ENCODE measurements at regions not wholly inside any gene's neighbourhood (a gene's known extent, or its start where the extent isn't known, plus 50 kb on each side); places are given as distances from the start of the nearest gene placed in this dataset.

DNA sequence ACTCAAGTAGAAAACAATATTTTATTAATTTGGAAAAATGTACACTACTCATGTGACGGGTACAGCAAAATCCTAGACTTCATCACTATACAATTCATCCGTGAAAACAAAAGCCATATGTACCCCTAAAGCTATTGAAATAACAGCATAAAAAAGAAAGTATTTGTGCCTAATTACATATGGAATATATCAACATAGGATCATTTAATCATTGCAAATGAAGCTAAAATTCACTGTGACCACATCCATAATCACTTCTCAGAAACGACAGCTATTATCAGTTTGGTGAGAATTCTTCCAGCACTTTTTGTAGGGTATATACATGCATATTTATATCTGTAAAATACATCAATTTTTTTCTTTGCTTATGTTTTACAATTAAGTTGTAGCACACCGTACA, 128.0 kb downstream of the ARL4A start:
- H3K4me1 ChIP-seq (ENCODE audit: control insufficient read depth in 1 of 2, insufficient read depth in 2 of 2, low read length in 2 of 2): peaks cover 0 to 12% of the 10 kb centered on the region in 2 experiments; a peak in 2 of 4 replicates
- no peak for DNase-seq (ENCODE audit: low read depth, low spot score)
- H2AFZ ChIP-seq (ENCODE audit: low read depth, low read length, poor library complexity, severe bottlenecking): peak overlapping the region; percentile 54
- H3K79me2 ChIP-seq (ENCODE audit: insufficient read depth, low read length): no peaks in the 10 kb centered on the region
- no TSS peak for BruUV-seq (replicated peaks)
- intact Hi-C loops (cut with micrococcal nuclease): no loop called here
- no peaks in the 10 kb centered on the region for H3K9me2 ChIP-seq (ENCODE audit: insufficient read depth)
- H3K4me3 ChIP-seq (replicated peaks in 1 of 2; ENCODE audit: low read depth in 1 of 2, low read length in 2 of 2): no peak overlapping the region
- ChIA-PET CTCF (no interaction called here), POLR2A (no interaction called here), RAD21 (ENCODE audit: low non-redundant PET in 1 of 2, low total read pairs in 2 of 2, uncharacterized antibody in 2 of 2, unreplicated experiment in 2 of 2) (no interaction called here)
- H3K36me3 ChIP-seq (ENCODE audit: control insufficient read depth in 1 of 2, insufficient read depth in 2 of 2, low read length in 2 of 2): no peaks in the 10 kb centered on the region
- no peaks in the 10 kb centered on the region for H3K27me3 ChIP-seq (ENCODE audit: insufficient read depth, low read length)
- H3K9me3 ChIP-seq (ENCODE audit: control insufficient read depth in 1 of 2, insufficient read depth in 1 of 2, low read depth in 1 of 2, low read length in 2 of 2): no peaks in the 10 kb centered on the region
- ATAC-seq: no peak
- TF ChIP-seq SIN3A (IDR thresholded peaks at IDR 0.05; ENCODE audit: low read depth): no peak
- TF ChIP-seq CBX3 (IDR thresholded peaks at IDR 0.05; ENCODE audit: low read depth): no peak
- TF ChIP-seq, protein P1, sequence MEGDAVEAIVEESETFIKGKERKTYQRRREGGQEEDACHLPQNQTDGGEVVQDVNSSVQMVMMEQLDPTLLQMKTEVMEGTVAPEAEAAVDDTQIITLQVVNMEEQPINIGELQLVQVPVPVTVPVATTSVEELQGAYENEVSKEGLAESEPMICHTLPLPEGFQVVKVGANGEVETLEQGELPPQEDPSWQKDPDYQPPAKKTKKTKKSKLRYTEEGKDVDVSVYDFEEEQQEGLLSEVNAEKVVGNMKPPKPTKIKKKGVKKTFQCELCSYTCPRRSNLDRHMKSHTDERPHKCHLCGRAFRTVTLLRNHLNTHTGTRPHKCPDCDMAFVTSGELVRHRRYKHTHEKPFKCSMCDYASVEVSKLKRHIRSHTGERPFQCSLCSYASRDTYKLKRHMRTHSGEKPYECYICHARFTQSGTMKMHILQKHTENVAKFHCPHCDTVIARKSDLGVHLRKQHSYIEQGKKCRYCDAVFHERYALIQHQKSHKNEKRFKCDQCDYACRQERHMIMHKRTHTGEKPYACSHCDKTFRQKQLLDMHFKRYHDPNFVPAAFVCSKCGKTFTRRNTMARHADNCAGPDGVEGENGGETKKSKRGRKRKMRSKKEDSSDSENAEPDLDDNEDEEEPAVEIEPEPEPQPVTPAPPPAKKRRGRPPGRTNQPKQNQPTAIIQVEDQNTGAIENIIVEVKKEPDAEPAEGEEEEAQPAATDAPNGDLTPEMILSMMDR (IDR thresholded peaks at IDR 0.05 in 2 of 3, conservative IDR thresholded peaks at IDR 0.05 in 1 of 3; ENCODE audit: borderline replicate concordance in 1 of 3, insufficient read depth in 1 of 3, low read depth in 2 of 3, low read length in 2 of 3): no peak
- no peak for TF ChIP-seq SP1 (IDR thresholded peaks at IDR 0.05; ENCODE audit: low read depth)
- no peak for TF ChIP-seq YY1 (IDR thresholded peaks at IDR 0.05; ENCODE audit: extremely low read depth, insufficient replicate concordance, low read depth, low read length)
- no peak for TF ChIP-seq CEBPB (IDR thresholded peaks at IDR 0.05; ENCODE audit: low read depth)
- no peak for TF ChIP-seq ZFX (IDR thresholded peaks at IDR 0.05)
- no peak for TF ChIP-seq FOSL1 (IDR thresholded peaks at IDR 0.05; ENCODE audit: low read depth)
- TF ChIP-seq RAD21 (IDR thresholded peaks at IDR 0.05; ENCODE audit: low read depth): no peak
- no peak overlapping the region for H3K9ac ChIP-seq (ENCODE audit: low read length)
- H4K20me1 ChIP-seq (ENCODE audit: insufficient read depth): no peaks in the 10 kb centered on the region
- H3K27ac ChIP-seq (ENCODE audit: low read depth, low read length): no peak overlapping the region
- no peak overlapping the region for H3K4me2 ChIP-seq (ENCODE audit: low read length)

DNA sequence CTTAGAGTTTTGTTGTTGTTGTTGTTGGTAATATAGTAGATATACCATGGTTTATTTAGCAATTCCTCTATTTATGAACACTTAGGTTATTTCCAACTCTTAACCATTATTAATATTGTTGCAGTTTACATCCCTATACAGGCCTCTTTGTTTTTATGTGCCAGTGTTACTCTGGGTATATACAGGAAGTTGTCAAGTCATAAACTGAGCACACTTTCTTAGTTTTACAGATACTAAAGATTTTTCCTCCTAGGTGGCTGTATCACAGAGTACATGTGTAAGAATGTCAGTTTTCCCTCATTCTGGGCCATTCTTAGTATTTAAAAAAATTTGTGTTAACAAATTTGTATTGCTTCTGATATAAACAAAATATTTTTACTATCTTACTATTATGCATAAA, 128.4 kb downstream of the ARL4A start:
- ATAC-seq (no peak), DNase-seq (ENCODE audit: low read depth, low spot score) (no peak)
- POLR2A ChIA-PET: no interaction called here
- Histone ChIP-seq H3K9ac (ENCODE audit: low read length) (no peak overlapping the region), H3K4me1 (ENCODE audit: control insufficient read depth in 1 of 2, insufficient read depth in 2 of 2, low read length in 2 of 2) (peaks cover 0 to 12% of the 10 kb centered on the region in 2 experiments; a peak in 2 of 4 replicates), H3K9me2 (ENCODE audit: insufficient read depth) (no peaks in the 10 kb centered on the region), H3K27ac (ENCODE audit: low read depth, low read length) (no peak overlapping the region), H3K4me2 (ENCODE audit: low read length) (no peak overlapping the region), H3K9me3 (ENCODE audit: control insufficient read depth in 1 of 2, insufficient read depth in 1 of 2, low read depth in 1 of 2, low read length in 2 of 2) (no peaks in the 10 kb centered on the region), H3K79me2 (ENCODE audit: insufficient read depth, low read length) (no peaks in the 10 kb centered on the region), H3K36me3 (ENCODE audit: control insufficient read depth in 1 of 2, insufficient read depth in 2 of 2, low read length in 2 of 2) (no peaks in the 10 kb centered on the region), H2AFZ (ENCODE audit: low read depth, low read length, poor library complexity, severe bottlenecking) (no peak overlapping the region), H4K20me1 (ENCODE audit: insufficient read depth) (no peaks in the 10 kb centered on the region), H3K27me3 (ENCODE audit: insufficient read depth, low read length) (no peaks in the 10 kb centered on the region), H3K4me3 (replicated peaks in 1 of 2; ENCODE audit: low read depth in 1 of 2, low read length in 2 of 2) (no peak overlapping the region)
- intact Hi-C loops (cut with micrococcal nuclease): no loop called here
- BruUV-seq (replicated peaks): no TSS peak
- RAD21 ChIA-PET (ENCODE audit: low non-redundant PET in 1 of 2, low total read pairs in 2 of 2, uncharacterized antibody in 2 of 2, unreplicated experiment in 2 of 2): no interaction called here
- CTCF ChIA-PET: no interaction called here
- TF ChIP-seq ELF1 (IDR thresholded peaks at IDR 0.05; ENCODE audit: borderline replicate concordance, low read depth) (no peak), CBX3 (IDR thresholded peaks at IDR 0.05; ENCODE audit: low read depth) (no peak), SRF (IDR thresholded peaks at IDR 0.05; ENCODE audit: low read depth) (no peak), YY1 (IDR thresholded peaks at IDR 0.05; ENCODE audit: extremely low read depth, insufficient replicate concordance, low read depth, low read length) (no peak), RAD21 (IDR thresholded peaks at IDR 0.05; ENCODE audit: low read depth) (no peak), POLR2A (IDR thresholded peaks at IDR 0.05; ENCODE audit: borderline replicate concordance, extremely low read depth, insufficient read depth, insufficient read length) (no peak), EZH2phosphoT487 (IDR thresholded peaks at IDR 0.05; ENCODE audit: borderline replicate concordance) (no peak), EGR1 (IDR thresholded peaks at IDR 0.05; ENCODE audit: low read depth) (no peak)
- TF ChIP-seq, protein P2, sequence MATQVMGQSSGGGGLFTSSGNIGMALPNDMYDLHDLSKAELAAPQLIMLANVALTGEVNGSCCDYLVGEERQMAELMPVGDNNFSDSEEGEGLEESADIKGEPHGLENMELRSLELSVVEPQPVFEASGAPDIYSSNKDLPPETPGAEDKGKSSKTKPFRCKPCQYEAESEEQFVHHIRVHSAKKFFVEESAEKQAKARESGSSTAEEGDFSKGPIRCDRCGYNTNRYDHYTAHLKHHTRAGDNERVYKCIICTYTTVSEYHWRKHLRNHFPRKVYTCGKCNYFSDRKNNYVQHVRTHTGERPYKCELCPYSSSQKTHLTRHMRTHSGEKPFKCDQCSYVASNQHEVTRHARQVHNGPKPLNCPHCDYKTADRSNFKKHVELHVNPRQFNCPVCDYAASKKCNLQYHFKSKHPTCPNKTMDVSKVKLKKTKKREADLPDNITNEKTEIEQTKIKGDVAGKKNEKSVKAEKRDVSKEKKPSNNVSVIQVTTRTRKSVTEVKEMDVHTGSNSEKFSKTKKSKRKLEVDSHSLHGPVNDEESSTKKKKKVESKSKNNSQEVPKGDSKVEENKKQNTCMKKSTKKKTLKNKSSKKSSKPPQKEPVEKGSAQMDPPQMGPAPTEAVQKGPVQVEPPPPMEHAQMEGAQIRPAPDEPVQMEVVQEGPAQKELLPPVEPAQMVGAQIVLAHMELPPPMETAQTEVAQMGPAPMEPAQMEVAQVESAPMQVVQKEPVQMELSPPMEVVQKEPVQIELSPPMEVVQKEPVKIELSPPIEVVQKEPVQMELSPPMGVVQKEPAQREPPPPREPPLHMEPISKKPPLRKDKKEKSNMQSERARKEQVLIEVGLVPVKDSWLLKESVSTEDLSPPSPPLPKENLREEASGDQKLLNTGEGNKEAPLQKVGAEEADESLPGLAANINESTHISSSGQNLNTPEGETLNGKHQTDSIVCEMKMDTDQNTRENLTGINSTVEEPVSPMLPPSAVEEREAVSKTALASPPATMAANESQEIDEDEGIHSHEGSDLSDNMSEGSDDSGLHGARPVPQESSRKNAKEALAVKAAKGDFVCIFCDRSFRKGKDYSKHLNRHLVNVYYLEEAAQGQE (IDR thresholded peaks at IDR 0.05; ENCODE audit: low read depth): no peak
- TF ChIP-seq, protein P3, sequence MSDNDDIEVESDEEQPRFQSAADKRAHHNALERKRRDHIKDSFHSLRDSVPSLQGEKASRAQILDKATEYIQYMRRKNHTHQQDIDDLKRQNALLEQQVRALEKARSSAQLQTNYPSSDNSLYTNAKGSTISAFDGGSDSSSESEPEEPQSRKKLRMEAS (IDR thresholded peaks at IDR 0.05): no peak

All from HCT116 (cell line).